GM12872 (cell line): ENCODE measurements at regions not wholly inside any gene's neighbourhood (a gene's known extent, or its start where the extent isn't known, plus 50 kb on each side); places are given as distances from the start of the nearest gene placed in this dataset.

ENCODE experiments used
- CTCF ChIP-seq: IDR thresholded peaks from 3 replicates; pipeline ENCODE4 v1.5.1; 2011; ENCODE audit warnings: low read depth, mild to moderate bottlenecking, low read length, moderate library complexity; ENCODE audit not compliant: insufficient read depth

GRCh38 chr4:26185436-26185835 is 135.4 kb upstream of the RBPJ start:
- TF ChIP-seq CTCF: no peak

- no peak for TF ChIP-seq CTCF
Observed at GRCh38 chr4:26191353-26191752, 129.5 kb upstream of the RBPJ start.

DNA sequence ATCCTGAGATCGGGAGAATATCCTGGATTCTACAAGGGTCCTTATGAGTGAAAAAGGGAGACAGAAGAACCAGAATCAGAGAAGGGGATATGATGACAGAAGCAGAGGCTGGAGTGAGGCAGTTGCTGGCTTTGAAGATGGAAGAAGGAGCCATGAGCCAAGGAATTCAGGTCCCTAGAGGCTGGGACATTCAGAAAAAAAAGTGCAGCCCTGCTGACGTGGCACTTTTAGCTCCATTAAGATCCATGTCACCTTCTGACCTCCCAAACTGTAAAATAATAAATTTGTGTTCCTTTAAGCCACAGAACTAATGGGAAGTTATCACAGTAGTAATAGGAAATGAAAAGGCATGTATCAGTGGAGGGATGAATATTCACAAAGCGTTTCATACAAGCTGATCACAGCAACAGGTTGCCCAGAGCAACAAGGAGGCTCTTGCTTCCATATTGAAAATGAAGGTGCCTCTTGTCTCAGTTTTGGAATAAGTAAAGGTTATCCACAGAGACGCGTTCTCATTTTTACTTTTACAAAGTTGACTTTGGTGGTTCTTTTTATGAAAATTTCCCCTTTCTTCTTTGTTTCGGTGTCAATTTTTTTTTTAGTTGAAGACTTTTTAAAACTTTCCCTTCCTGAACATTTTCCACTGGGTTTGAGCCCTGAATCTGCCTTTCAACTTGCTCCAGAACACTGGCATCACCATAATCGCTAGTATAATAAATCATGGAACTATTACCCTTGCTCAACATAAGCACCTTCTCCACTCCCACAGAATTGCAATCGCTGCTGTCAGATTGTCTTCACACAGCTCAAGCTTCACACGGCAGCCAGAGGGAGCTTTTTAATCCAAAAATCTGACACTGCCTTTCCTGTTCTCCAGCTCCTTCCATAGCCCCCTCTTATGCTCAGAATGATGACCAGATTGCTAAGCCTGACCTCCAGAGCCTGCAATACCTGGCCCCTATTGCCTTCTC is 127.6 kb upstream of the RBPJ start:
- TF ChIP-seq CTCF: no peak

- TF ChIP-seq CTCF: no peak
Observed at GRCh38 chr4:26194764-26195163, 126.0 kb upstream of the RBPJ start.

GRCh38 chr4:26196567-26196966 is 124.2 kb upstream of the RBPJ start:
- TF ChIP-seq CTCF: no peak

DNA sequence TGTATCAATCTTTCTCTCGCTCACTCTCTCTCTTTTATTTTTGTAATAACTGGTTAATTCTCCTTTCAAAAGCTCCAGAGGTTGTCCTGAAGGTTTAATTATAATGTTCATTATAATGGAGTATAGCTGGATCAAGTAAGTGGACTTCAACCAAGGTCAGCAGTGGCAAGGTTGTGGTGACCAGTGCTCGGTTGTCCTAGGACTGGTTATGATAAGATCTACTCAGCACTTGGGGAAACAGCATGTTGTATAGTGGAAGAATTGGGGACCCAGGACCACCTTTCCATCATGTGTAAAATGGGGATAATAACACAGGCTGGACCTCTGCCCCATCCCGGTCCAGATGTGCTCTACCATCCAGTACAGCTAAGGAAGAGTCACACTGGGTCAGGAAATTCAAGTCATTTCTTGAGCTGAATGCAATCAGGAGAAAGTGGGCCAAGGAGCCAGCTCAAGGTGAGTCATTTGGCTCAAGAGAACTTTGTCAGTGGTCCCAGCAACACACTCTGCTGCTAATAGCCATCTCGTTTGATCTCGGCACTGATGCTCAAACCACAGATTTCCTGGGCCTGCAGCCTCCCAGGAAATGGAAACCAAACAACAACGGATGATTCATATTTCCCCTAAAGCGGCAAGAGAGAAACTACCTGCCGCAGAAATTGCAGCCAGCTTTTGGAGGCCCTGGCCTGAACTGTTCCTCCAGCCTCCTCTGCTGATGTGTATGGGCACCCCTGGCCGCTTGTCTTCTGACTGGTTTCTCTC is 123.6 kb upstream of the RBPJ start:
- no peak for TF ChIP-seq CTCF

DNA sequence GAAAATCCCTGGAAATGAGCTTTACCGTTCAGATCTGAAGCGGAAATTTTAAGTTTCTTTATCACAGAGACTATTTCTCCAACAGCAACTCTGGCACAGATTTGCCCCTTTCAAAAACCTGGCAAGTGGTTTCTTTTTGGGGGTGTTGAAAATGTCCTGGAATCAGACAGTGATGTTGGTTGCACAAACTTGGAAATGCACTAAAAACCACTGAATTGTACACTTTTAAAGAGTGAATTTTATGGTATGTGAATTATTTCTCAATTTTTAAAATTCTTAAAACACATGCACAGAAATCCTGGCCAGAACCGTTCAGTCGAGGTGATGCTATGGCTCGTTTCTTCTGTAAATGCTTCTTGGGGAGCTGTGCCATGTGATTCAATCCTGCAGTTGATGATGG is 121.2 kb upstream of the RBPJ start:
- no peak for TF ChIP-seq CTCF
